NCI-H1930 (cell line): ENCODE measurements at regions not wholly inside any gene's neighbourhood (a gene's known extent, or its start where the extent isn't known, plus 50 kb on each side); places are given as distances from the start of the nearest gene placed in this dataset.
A peak's percentile ranks its signal among the peaks of the same experiment; 100 is the strongest.

Experiments
- DNase-seq, 2 experiments: peaks; one replicate each; lab custom pipeline; 2025; lab: John Stamatoyannopoulos, UW

- DNase-seq: no peak
Observed at GRCh38 chr3:163011596-163011995, 1515.0 kb downstream of the OTOL1 start.

- no peak for DNase-seq
Observed at GRCh38 chr3:163016251-163016650, 1519.6 kb downstream of the OTOL1 start.

GRCh38 chr3:163018067-163018466 is 1521.5 kb downstream of the OTOL1 start:
- no peak for DNase-seq

GRCh38 chr3:163018664-163019063 is 1522.1 kb downstream of the OTOL1 start:
- DNase-seq: no peak

- no peak for DNase-seq
Observed at GRCh38 chr3:163019260-163019659, 1522.7 kb downstream of the OTOL1 start.

GRCh38 chr3:163033652-163034051 is 1537.0 kb downstream of the OTOL1 start:
- no peak for DNase-seq

GRCh38 chr3:163039636-163040035 is 1543.0 kb downstream of the OTOL1 start:
- DNase-seq: no peak

- DNase-seq: no peak
Observed at GRCh38 chr3:163043074-163043473, 1546.5 kb downstream of the OTOL1 start.

GRCh38 chr3:163045945-163046344 is 1549.3 kb downstream of the OTOL1 start:
- DNase-seq: no peak

GRCh38 chr3:163048881-163049280 is 1552.3 kb downstream of the OTOL1 start:
- no peak for DNase-seq

GRCh38 chr3:163056874-163057497 is 1560.4 kb downstream of the OTOL1 start:
- peak; percentile 3 to 28 for DNase-seq

GRCh38 chr3:163058031-163058854 is 1561.6 kb downstream of the OTOL1 start:
- DNase-seq: no peak

GRCh38 chr3:163071713-163072112 is 1575.1 kb downstream of the OTOL1 start:
- DNase-seq: no peak
